Mesenchymal stem cell (in vitro differentiated cells and primary cell): ENCODE measurements at regions not wholly inside any gene's neighbourhood (a gene's known extent, or its start where the extent isn't known, plus 50 kb on each side); places are given as distances from the start of the nearest gene placed in this dataset.

Experiments
- DNase-seq: peaks from one replicate; pipeline ENCODE4 v3.0.0-alpha.2; 2013
- H2AFZ ChIP-seq: one replicate; pipeline ENCODE4 v1.6.1; 2013; ENCODE audit warnings: low read depth, mild to moderate bottlenecking, control low read depth, inconsistent platforms, low read length, moderate library complexity
- H2AK5ac ChIP-seq: 2 replicates; pipeline ENCODE4 v1.6.1; 2013; ENCODE audit warnings: low read length, moderate library complexity, mild to moderate bottlenecking, inconsistent platforms; ENCODE audit not compliant: severe bottlenecking
- H2BK120ac ChIP-seq: one replicate; pipeline ENCODE4 v1.6.1; 2013; ENCODE audit warnings: low read depth, mild to moderate bottlenecking, inconsistent platforms, low read length, moderate library complexity
- H2BK12ac ChIP-seq, 2 experiments: one replicate each; pipeline ENCODE4 v1.6.1; 2013; ENCODE audit warnings: inconsistent platforms in 2 of 2, low read length in 2 of 2, mild to moderate bottlenecking in 2 of 2, moderate library complexity in 2 of 2, control low read depth in 1 of 2
- H2BK15ac ChIP-seq: one replicate; pipeline ENCODE4 v1.6.1; 2013; ENCODE audit warnings: mild to moderate bottlenecking, low read depth, inconsistent platforms; ENCODE audit not compliant: poor library complexity, severe bottlenecking
- H2BK5ac ChIP-seq: 2 replicates; pipeline ENCODE4 v1.6.1; 2013; ENCODE audit warnings: low read depth, mild to moderate bottlenecking, low read length, control low read depth, inconsistent platforms; ENCODE audit not compliant: poor library complexity, severe bottlenecking
- H3K14ac ChIP-seq, 2 experiments: one replicate each; pipeline ENCODE4 v1.6.1; 2013; ENCODE audit warnings: inconsistent platforms in 2 of 2, low read length in 2 of 2, control low read depth in 1 of 2, mild to moderate bottlenecking in 1 of 2, moderate library complexity in 1 of 2
- H3K18ac ChIP-seq, 2 experiments: one replicate each; pipeline ENCODE4 v1.6.1; 2013; ENCODE audit warnings: inconsistent platforms in 2 of 2, low read length in 2 of 2, control low read depth in 1 of 2, low read depth in 1 of 2, mild to moderate bottlenecking in 1 of 2
- H3K23ac ChIP-seq, 2 experiments: one replicate each; pipeline ENCODE4 v1.6.1; 2013; ENCODE audit warnings: inconsistent platforms in 2 of 2, low read length in 2 of 2, mild to moderate bottlenecking in 2 of 2, moderate library complexity in 2 of 2, control low read depth in 1 of 2
- H3K27ac ChIP-seq: 2 replicates; pipeline ENCODE4 v1.5.1; 2013; ENCODE audit warnings: mild to moderate bottlenecking, moderate library complexity, low read length, control low read depth, inconsistent platforms; ENCODE audit not compliant: poor library complexity, severe bottlenecking
- H3K27me3 ChIP-seq, 2 experiments: 2 replicates each; pipeline versions ENCODE4 v1.6.1 to v1.7.0; 2013; ENCODE audit warnings: low read length in 2 of 2, mild to moderate bottlenecking in 2 of 2, moderate library complexity in 2 of 2, control low read depth in 1 of 2, inconsistent platforms in 1 of 2; ENCODE audit not compliant: control insufficient read depth in 1 of 2, insufficient read depth in 1 of 2
- H3K36me3 ChIP-seq, 2 experiments: 2 replicates each; pipeline versions ENCODE4 v1.6.1 to v1.7.0; 2013; ENCODE audit warnings: low read length in 2 of 2, control low read depth in 1 of 2, inconsistent platforms in 1 of 2, low read depth in 1 of 2, mild to moderate bottlenecking in 1 of 2; ENCODE audit not compliant: insufficient read depth in 2 of 2, control insufficient read depth in 1 of 2
- H3K4ac ChIP-seq, 2 experiments: one replicate each; pipeline ENCODE4 v1.6.1; 2013; ENCODE audit warnings: inconsistent platforms in 2 of 2, low read length in 2 of 2, mild to moderate bottlenecking in 2 of 2, moderate library complexity in 2 of 2, control low read depth in 1 of 2, low read depth in 1 of 2
- H3K4me1 ChIP-seq: 2 replicates; pipeline ENCODE4 v1.6.1; 2013; ENCODE audit warnings: low read depth, low read length, control low read depth; ENCODE audit not compliant: control insufficient read depth, insufficient read depth
- H3K4me2 ChIP-seq: 2 replicates; pipeline ENCODE4 v1.6.1; 2013; ENCODE audit warnings: low read length, mild to moderate bottlenecking, inconsistent platforms; ENCODE audit not compliant: poor library complexity, severe bottlenecking
- H3K4me3 ChIP-seq, 2 experiments: 2 replicates each; pipeline versions ENCODE4 v1.5.1 to v1.7.0; 2013; ENCODE audit warnings: low read length in 2 of 2, mild to moderate bottlenecking in 2 of 2, control low read depth in 1 of 2, low read depth in 1 of 2; ENCODE audit not compliant: insufficient read depth in 1 of 2
- H3K79me1 ChIP-seq: replicated peaks from 2 replicates; pipeline ENCODE4 v1.6.1; 2013; ENCODE audit warnings: mild to moderate bottlenecking, control low read depth, low read length, inconsistent platforms; ENCODE audit not compliant: poor library complexity, severe bottlenecking
- H3K9ac ChIP-seq: 2 replicates; pipeline ENCODE4 v1.7.0; 2013; ENCODE audit warnings: mild to moderate bottlenecking, low read length, moderate library complexity
- H3K9me3 ChIP-seq: 2 replicates; pipeline ENCODE4 v1.7.0; 2013; ENCODE audit warnings: mild to moderate bottlenecking, low read length; ENCODE audit not compliant: control insufficient read depth
- H4K8ac ChIP-seq: one replicate; pipeline ENCODE4 v1.6.1; 2013; ENCODE audit warnings: inconsistent platforms, mild to moderate bottlenecking, low read length, moderate library complexity
- H4K91ac ChIP-seq: one replicate; pipeline ENCODE4 v1.6.1; 2013; ENCODE audit warnings: mild to moderate bottlenecking, low read length, inconsistent platforms
- WGBS: methylation state at CpG from one replicate; pipeline ENCODE4 v1.1.7; 2013; ENCODE audit warnings: mixed read lengths; 5-methylcytosine and 5-hydroxymethylcytosine counted together

DNA sequence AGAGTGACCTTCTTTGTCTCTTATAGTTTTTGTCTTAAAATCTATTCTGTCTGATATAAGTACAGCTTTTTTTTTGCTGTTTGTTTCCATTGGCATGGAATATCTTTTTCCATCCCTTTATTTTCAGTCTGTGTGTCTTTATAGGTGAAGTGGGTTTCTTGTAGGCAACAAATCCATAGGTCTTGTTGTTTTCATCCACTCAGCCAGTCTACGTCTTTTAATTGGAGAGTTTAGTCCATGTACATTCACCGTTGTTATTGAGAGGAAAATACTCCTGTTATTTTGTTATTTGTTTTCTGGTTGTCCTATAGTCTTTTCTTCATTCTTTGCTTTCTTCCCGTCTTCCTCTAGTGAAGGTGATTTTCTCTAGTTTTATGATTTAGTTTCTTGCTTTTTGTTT lies 115.9 kb downstream of the IFI44 start:
- Histone ChIP-seq H3K9me3 (peaks cover 10% of the 10 kb centered on the region), H2BK12ac (no peak overlapping the region), H2AK5ac (no peak overlapping the region), H3K23ac (no peak overlapping the region), H2BK5ac (no peak overlapping the region), H3K4me2 (no peak overlapping the region), H3K4me3 (no peak overlapping the region), H3K18ac (no peak overlapping the region), H3K14ac (no peak overlapping the region), H3K79me1 (no peaks in the 10 kb centered on the region), H3K36me3 (no peaks in the 10 kb centered on the region), H3K4ac (no peak overlapping the region), H3K4me1 (no peaks in the 10 kb centered on the region), H4K8ac (no peak overlapping the region), H3K27ac (no peak overlapping the region), H2AFZ (no peak overlapping the region), H3K9ac (no peak overlapping the region), H3K27me3 (no peaks in the 10 kb centered on the region), H2BK15ac (no peak overlapping the region), H4K91ac (no peak overlapping the region), H2BK120ac (no peak overlapping the region)
- 100% methylated on average over 1 of the region's 3 CpGs for WGBS
- no peak for DNase-seq

DNA sequence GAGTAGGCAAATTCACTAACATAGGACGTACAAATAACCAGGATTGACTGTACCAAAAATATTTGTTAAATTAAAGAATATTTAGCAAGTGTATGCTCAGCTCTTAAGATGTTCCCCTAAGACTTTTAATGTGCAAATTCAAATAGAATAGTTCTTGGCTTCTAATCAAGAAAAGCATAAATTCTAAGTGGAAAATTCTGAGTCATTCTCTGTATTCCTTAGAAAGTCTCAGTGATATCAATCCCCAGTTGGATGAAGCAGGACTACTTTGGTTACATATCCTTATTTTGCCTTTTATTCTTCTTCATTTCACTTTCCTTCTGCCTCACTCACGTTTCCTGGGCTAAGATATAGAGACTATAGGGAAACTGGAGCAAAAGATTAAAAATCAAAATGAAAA lies 130.2 kb downstream of the IFI44 start:
- Histone ChIP-seq H3K4ac (no peak overlapping the region), H2BK15ac (no peak overlapping the region), H4K91ac (no peak overlapping the region), H2AK5ac (no peak overlapping the region), H3K27me3 (no peaks in the 10 kb centered on the region), H3K36me3 (no peaks in the 10 kb centered on the region), H2BK12ac (no peak overlapping the region), H2BK5ac (no peak overlapping the region), H3K14ac (no peak overlapping the region), H3K9me3 (no peaks in the 10 kb centered on the region), H4K8ac (no peak overlapping the region), H2AFZ (no peak overlapping the region), H3K4me1 (no peaks in the 10 kb centered on the region), H2BK120ac (no peak overlapping the region), H3K23ac (no peak overlapping the region), H3K18ac (no peak overlapping the region), H3K27ac (no peak overlapping the region), H3K4me2 (no peak overlapping the region), H3K4me3 (no peak overlapping the region), H3K79me1 (no peaks in the 10 kb centered on the region), H3K9ac (no peak overlapping the region)
- no CpG with 5 or more reads among the region's 2 CpGs for WGBS
- DNase-seq, result no peak

DNA sequence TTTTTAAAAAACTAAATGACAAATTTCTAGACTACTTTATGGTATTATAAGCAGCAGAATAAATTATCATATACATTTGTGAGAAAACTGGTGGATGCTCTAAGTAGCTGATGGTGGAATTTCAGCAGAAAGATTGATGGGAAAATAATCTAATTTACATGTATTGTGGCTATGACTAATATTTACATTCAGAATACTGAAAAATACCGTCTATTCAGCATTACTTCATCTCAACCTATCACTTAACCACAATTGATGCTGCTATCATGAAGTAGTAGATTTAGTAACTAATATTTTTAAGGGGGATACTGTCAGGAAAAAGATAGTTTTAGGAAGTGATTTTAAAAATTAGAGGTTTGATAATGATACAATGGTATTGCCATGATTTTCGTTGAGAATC lies 137.9 kb downstream of the IFI44 start:
- Histone ChIP-seq H2AFZ (no peak overlapping the region), H3K18ac (no peak overlapping the region), H2AK5ac (no peak overlapping the region), H3K4ac (no peak overlapping the region), H3K27ac (no peak overlapping the region), H3K9me3 (peaks cover 17% of the 10 kb centered on the region), H2BK12ac (no peak overlapping the region), H3K4me3 (no peak overlapping the region), H3K4me2 (no peak overlapping the region), H3K14ac (no peak overlapping the region), H2BK120ac (no peak overlapping the region), H4K91ac (no peak overlapping the region), H4K8ac (no peak overlapping the region), H2BK5ac (no peak overlapping the region), H3K36me3 (no peaks in the 10 kb centered on the region), H3K79me1 (no peaks in the 10 kb centered on the region), H3K23ac (no peak overlapping the region), H2BK15ac (no peak overlapping the region), H3K9ac (no peak overlapping the region), H3K4me1 (no peaks in the 10 kb centered on the region), H3K27me3 (no peaks in the 10 kb centered on the region)
- 86% methylated on average over 1 of the region's 2 CpGs for WGBS
- DNase-seq, result no peak

DNA sequence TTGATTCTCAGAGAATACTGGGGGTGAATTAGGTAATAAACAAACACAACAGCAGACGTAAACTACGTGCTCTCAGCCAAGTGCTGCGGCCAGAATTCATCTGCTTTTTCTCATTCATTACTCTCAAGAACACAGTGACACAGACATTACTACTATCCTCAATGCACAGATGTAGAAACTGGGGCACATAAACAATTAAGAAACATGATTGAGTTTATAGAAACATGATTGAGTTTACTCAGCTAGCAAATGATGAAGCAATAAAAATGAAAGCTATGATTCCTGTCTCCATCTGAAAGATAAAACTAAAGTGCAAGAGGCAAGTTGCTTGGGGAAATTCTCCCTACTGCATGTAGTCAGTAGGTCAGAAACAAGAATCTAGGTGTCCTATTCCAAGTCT lies 140.5 kb downstream of the IFI44 start:
- Histone ChIP-seq H3K4ac (no peak overlapping the region), H3K27ac (no peak overlapping the region), H3K18ac (no peak overlapping the region), H3K4me2 (no peak overlapping the region), H3K23ac (no peak overlapping the region), H2BK5ac (no peak overlapping the region), H4K91ac (no peak overlapping the region), H2BK120ac (no peak overlapping the region), H3K27me3 (no peaks in the 10 kb centered on the region), H4K8ac (no peak overlapping the region), H2AFZ (no peak overlapping the region), H3K4me3 (no peak overlapping the region), H2BK12ac (no peak overlapping the region), H3K14ac (no peak overlapping the region), H2BK15ac (no peak overlapping the region), H3K79me1 (no peaks in the 10 kb centered on the region), H3K36me3 (no peaks in the 10 kb centered on the region), H2AK5ac (no peak overlapping the region), H3K4me1 (no peaks in the 10 kb centered on the region), H3K9ac (no peak overlapping the region), H3K9me3 (peaks cover 20% of the 10 kb centered on the region)
- DNase-seq, result peak; percentile 11
- 86% methylated on average over 3 of the region's 3 CpGs for WGBS
